Activated CD4-positive, alpha-beta T cell treated with anti-CD3 and anti-CD28 coated beads, Interleukin-2, amount 50 U/mL, for 1 hour (primary cell): ENCODE measurements at regions not wholly inside any gene's neighbourhood (a gene's known extent, or its start where the extent isn't known, plus 50 kb on each side); places are given as distances from the start of the nearest gene placed in this dataset.

ENCODE experiments used
- DNase-seq: peaks from one replicate; pipeline ENCODE4 v3.0.0-alpha.2; 2020

DNA sequence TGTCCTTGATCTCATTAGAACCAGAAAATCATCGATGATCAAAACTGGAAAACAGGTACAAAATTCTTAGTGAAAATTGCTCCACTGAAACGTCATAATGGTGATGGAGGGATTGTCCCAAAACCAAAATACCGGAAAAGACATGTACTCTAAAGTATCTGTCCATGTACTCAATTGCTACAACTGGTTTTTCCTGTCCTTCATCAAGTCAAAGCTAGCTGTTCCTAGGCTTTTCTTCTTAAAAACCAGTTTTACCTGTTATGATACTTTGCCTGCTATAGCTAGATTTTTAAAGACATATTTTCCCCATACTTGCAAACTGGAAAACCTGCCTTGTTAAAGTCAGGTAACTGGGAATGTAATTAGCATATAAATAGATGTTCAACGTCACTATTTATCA is 50.5 kb upstream of the LRRC1 start:
- no peak for DNase-seq

DNA sequence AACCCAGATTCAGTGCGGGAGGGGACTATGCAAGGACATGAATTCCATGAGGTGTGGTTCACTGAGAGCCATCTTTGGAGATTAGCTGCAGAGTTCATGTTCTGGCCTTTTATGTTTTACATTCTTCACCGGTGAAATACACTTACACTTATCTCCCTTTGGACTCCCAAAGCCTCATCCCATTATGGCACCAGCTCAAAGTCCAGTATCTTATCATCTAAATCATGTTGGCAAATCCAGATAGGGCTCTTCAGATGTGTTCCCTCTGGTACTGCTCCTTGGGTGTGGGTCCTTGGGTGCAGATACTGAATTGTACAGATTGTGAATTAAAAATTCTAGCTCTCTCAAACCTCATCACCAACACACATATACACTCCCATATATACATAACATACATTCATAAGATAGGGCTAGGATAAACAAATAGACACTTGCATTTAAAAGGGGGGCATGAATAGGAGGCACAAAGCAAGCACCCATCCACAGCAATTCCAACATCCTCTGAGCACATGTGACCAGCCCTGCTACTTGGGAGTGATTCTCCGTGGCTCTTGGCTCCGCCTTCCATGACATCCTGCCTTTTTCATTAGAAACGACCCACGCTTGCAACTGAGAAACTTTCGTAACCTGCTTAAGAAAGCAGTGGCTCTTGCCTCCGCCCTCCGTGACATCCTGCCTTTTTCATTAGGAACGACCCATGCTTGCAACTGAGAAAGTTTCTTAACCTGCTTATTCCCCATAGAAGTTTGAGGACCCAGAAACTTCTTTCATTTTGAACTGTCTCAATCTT is 53.6 kb upstream of the LRRC1 start:
- no peak for DNase-seq

DNA sequence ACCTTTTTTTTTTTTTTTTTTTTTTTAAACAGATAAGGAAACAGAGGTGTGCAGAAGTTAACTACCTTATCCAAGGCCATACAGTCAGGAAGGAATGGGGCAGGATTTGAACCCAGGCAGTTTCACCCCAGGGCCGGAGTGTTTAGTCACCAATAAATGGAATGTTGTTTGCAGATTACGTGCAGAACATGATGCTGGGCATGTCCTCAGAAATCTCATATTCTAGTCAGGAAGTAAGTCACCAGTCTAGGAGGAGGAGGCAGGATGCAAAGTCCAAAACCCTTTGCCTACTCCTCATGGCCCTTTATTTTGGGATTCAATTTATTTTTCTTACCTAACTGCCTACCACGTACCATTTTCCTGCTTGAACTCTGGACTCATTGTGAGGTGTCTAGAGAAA is 57.1 kb upstream of the LRRC1 start:
- no peak for DNase-seq

DNA sequence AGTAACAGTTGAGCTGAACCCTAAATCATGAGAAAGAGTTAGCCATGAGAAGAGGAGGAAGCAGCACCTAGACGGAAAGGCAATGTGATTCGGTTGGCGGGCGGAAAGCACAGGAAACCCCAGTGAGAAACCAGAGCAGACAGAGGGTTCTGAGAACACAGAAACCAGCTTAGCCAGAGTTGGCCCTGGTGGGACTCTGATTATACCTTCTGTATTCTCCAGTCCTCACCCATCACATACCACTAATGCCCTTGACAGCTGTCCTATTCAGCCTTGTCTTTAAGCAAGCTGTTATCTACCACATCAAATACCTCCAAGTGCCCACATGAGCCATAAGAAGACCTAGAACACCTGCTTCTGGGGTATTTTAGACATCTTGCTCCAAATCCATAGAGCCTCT is 58.9 kb upstream of the LRRC1 start:
- no peak for DNase-seq

DNA sequence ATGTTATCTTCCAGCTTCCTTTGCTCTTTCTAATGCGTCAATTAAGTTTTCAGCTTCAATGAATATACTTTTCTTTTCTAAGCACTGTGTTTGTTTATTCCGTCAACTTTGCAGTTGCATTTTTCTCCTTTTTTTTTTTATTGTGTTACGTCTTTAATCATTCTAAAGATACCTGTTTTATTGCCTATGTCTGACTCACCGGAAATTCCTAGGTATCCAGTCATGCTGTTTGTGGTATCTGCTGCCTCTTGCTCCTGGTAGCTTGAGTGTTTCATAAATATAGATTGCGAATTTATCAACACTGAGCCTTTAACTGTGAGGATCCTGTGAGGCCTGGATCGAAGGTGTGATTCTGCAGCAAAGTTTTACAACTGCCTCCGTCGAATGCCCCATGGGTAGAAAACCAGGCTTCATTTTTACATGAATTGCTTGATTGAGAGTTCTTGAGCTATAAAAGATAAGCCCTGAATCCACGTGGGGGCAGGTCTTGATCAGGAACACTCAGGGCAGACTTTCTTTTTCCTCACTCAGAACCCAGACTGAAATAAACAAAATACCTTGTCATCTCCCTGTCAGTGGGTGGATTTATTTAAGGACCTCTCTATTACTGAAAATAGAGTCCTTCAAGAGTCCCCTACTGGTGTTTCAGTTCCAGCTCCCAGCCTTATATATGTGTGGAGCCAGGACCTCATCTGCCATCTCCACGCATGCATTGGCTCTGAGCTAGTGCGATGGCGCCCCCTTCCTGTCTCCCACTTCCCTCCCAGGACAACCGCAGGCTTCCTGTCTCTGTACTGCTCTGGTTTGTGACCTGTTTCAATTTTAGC is 60.1 kb upstream of the LRRC1 start:
- no peak for DNase-seq

DNA sequence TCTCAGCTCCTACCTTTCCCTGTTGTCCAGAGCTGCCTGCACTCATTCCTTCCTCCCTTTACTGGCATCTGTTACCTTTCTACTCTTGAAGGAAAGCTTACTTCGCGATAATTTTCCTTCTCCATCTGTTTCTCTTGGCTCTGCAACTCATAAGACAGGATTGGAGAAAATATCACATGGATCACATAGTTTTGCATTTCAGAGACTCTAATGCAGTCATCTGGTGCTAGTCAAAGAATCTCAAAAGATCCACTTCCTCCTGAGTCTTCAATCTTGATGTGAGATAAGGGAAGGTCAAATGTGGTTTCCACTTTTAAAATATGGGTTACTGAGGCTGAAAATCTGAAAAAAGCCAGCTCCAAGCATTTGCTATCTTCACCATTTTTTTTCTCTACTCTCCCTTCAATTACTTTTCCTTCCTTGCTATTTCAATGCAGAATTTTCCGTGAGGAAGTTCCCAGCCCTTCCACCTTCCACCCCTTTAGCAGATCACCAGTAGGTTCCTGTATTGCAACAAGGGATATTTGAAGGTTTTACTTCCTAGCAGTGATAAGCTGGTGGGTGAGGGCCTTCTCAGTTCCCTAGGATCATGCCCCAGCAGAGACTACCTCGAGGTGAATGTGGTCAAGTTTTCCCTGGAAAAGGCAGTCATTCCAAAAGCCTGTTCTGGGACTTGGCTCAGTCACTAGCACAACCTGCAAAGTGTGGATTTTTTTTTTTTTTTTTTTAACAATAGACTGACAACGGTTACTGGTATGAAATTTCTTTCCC is 62.8 kb upstream of the LRRC1 start:
- DNase-seq, result no peak

DNA sequence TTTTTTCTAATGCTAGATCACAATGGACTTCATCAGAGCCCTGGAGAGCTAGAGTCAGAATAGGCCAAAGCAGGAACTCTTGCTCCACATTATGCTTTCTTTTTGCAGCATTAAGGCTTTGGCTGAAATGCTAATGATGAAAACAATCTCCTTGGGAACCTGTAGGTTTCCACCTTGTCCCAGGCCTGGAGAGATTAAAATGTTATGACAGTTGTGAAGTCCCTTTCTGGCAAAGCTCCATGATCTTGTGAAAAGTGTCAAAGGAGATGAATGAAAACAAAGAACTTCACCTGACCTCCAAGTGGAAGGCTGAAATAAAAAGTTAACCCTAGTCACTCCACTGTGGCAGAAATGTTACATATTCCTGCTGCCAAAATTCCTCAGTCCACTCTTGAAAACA is 64.0 kb upstream of the LRRC1 start:
- no peak for DNase-seq

DNA sequence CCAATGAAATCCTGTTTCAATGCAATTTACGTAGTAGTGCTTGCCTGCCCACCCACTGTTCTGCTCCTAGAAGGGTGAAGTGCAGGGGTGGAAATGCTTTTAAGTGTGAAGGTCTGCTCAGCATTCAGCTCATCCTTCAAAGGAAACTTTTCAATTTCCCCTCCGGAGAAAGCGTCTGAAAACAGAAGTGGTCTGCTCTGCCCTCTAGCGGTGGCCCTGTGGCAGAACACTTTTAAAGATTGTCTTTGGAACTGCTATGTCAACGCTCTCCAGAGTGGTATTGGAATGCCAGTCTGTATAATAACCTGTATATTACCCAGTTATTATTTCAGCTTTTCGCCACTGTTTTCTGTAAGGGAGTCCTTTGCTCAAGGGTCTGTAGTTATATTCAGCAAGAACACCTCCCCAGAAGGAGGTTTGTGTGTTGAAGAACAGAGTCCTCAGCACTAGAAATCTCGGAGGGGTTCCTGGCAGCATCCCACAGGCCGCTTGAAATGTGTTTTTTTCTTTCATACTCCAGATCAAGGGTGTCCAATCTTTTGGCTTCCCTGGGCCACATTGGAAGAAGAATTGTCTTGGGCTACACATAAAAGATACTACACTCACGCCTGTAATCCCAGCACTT is 63.1 kb upstream of the KLHL31 start:
- DNase-seq, result peak; percentile 44

DNA sequence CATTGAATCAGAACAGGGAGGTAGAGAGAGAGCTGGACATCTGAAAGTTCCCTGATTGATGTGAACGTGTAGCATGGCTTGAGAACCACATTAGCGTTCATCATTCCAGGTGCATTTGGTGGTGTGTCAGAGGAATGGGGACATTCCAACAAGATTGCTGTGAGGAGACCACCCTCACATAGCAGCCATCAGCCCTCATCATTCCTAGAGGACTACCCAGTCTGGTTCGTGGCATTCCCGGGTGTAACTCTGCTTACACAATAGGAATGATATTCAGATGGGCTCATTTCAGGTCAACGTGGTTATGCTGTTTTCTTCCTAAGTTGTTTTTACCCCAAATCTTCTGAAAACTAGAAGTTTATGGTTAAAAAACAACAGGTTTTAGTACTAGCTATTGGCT is 62.2 kb upstream of the KLHL31 start:
- no peak for DNase-seq

DNA sequence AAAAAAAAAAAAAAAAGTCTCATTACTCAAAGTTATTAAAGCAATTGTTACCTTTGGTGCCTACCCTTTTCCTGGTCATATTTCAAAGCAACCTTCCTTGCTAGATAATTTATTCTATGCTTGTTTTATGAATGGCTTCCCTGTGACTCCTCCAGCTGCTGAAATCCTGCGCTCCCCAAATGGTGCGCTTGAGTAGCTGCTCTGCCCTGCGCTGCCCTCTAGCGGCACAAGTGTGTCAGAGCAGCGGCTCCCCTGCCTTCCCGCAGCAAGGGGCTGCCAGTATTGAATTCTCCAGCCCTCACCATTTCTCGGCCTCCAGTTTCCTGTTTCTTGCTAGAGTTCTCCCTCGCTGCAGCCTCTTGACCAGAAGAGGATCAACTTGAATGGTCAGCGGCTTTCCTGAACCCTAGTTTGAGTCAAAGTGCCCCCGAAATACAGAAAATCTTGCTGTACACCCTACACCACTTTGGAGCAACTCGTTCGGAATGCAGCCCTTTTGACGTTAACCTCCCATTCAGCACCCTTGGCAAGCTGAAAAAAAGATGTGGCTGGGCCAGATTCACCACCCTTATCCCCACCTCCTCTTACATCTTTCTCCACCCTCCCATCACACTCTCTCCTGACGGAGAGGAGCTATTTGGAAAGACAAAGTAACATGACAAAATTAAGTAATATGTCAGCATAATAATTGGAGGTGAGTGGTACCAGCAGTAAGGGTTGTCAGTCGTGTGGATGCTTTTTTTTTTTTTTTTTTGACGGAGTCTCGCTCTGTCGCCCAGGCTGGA is 60.4 kb upstream of the KLHL31 start:
- DNase-seq, result peak; percentile 72

DNA sequence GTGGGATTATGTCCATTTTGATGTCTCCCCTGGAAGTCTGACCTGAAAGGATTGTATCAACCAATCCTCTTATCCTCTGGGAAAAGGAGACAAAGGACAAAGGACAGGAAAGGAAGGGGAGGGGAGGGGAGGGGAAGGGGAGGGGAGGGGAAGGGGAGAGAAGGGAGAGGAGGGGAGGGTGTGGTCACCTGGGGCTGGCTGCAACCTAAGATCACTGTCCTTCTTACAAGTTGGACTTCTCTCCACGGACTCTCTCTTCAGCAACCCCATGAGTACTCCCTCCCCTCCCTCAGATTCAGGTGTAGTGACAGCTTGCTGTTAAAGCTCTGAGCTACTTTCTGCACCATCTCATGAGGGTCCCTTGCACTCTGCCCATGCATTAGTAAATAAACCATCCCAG is 58.9 kb upstream of the KLHL31 start:
- DNase-seq, result no peak

DNA sequence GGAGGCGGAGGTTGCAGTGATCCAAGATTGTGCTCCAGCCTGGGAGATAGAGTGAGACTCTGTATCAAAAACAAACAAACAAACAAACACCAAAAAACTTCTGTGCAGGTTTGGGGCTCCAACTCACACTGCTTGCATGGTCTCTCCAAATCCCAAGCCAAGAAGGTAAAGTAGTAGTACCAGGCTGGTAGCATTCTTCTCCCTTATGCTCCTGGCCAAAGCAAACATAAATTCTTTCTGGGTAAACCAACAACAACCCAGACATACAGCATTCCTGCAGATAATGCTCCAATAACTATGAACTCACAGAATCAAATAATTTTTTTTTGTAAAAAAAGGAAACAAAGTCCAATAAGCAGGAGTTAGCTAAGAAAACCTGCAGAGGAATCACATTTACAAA is 57.8 kb upstream of the KLHL31 start:
- no peak for DNase-seq

DNA sequence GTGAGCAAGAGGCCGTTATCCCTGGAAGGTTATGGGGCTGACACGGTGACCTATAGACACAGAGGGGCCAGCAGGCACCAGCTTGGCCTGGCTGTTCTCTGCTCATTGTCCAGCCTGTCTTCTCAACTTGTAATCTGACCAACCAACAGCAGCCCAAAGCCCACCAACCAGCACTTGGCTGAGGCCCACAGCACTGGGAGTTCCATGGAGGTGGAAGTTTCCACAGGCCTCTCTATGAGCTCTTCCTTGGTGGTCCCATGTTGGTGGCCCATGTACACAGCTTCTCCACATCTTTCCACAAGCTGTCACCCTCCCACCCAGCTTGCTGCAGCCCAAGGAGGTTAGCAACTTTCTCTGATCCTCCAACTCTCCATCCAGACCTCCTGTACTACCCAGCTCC is 56.2 kb upstream of the KLHL31 start:
- no peak for DNase-seq

DNA sequence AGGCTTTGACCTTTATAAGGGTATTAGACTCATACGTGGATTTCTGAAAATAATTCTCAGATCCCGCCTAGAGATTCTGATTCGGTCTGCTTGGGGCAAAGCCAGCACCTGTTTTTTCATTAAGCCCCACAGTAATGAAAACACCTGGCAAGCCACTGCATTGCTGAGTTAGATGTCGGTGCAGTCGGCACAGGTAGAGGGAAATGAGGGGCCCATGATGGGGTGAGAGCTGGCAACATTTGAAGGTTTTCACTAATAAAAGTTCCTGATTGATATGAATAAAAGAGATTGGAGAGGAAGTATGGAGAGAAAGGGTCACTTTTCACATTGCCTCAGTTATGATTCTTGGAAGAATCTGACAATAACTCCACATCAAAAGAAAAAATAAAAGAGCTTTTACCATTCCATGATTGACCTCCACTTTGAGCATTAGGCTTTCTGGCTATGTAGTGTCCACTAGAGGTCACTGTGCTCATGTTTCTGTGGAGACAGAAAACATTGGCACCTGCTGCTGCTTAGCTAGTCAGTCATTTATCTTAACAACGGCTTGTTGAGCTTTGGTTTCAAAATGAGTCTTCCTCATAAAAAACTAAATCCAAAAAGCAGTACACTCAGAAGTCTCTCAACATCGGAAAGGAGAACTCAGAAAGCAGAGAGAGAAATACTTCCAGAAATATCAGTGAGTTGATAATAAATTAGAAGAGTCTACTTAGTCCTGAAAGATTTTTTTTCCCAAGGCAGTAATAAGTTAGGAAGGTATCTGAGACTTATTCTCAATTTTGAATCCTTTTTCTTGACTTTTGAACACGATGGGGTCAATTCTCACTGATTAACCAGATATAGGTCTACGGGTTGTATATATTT is 53.3 kb upstream of the KLHL31 start:
- no peak for DNase-seq

DNA sequence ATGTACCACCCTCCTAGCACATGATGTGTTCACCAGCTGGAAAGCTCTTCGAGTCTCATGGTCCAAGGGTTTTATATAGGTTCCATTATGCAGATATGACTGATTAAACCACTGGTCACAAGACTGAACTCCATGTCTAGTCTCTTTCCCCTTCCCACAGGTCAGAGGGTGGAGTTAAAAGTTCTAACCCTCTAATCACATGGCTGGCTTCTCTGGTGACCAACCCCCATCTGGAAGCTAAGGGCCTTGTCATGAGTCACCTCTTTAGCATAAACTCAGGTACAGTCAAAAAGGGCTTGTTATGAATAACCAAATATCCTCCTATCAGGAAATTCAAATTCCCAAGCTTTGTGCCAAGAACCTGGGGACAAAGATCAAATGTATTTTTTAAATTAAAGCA is 52.0 kb upstream of the KLHL31 start:
- DNase-seq, result no peak

DNA sequence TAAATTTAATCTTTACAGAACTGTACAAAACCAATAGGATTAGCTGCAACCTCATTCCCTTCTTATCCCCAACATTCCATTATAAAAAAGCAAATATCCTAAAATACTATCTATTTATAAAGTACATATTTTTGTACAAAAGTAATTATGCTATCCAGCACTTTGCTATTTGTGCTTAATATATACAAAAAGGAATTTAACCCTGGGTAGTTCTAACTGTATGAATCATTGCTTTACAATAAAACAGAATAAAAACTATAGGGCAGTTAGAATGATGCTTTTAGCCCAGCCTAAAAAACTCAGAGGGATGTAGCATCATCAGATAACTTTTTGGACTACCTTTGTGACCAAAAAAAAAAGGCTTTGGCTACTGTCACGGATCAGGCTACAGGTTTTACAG is 49.9 kb upstream of the KLHL31 start:
- no peak for DNase-seq
